IMR-90 (cell line): ENCODE measurements at regions not wholly inside any gene's neighbourhood (a gene's known extent, or its start where the extent isn't known, plus 50 kb on each side); places are given as distances from the start of the nearest gene placed in this dataset.

Experiments used
- ATAC-seq: fragments of 200-7000 bp; cut with Tn5 transposase; 2 replicates; pipeline ENCODE4 v1.9.1; 2020; ENCODE audit warnings: low read depth, mild to moderate bottlenecking, moderate library complexity
- BruUV-seq: library from RNA; stranded (reverse); fragments of 400-500 nt; replicated peaks from 2 replicates; lab custom pipeline; 2021; lab: Mats Ljungman, UMichigan
- CTCF ChIA-PET: fragments of 300-600 bp; formaldehyde crosslinking; extraction: SDS; loops from one replicate; lab custom pipeline; 2021; ENCODE audit warnings: antibody characterized with exemption; lab: Yijun Ruan, JAX
- POLR2A ChIA-PET: fragments of 300-600 bp; sonication (Branson Sonifier 250); formaldehyde crosslinking; loops from one replicate; lab custom pipeline; 2022; ENCODE audit warnings: antibody characterized with exemption; ENCODE audit not compliant: unreplicated experiment; lab: Charles Lee
- DNase-seq: peaks from one replicate; pipeline ENCODE4 v3.0.0; 2013
- H2AFZ ChIP-seq: replicated peaks from 2 replicates; pipeline ENCODE3; 2013; ENCODE audit warnings: low read length, mild to moderate bottlenecking; ENCODE audit not compliant: poor library complexity
- H2AK5ac ChIP-seq: 2 replicates; pipeline ENCODE4 v1.6.1; 2013; ENCODE audit warnings: low read depth, low read length, inconsistent platforms
- H2AK9ac ChIP-seq: replicated peaks from 2 replicates; pipeline ENCODE3; 2013; ENCODE audit warnings: mild to moderate bottlenecking, low read depth, low read length, moderate library complexity; ENCODE audit not compliant: poor library complexity
- H2BK120ac ChIP-seq: 2 replicates; pipeline ENCODE4 v1.6.1; 2013; ENCODE audit warnings: low read depth, low read length, inconsistent platforms
- H2BK15ac ChIP-seq: 3 replicates; pipeline ENCODE4 v1.6.1; 2013; ENCODE audit warnings: low read depth, low read length, inconsistent platforms
- H2BK20ac ChIP-seq: 2 replicates; pipeline ENCODE4 v1.6.1; 2013; ENCODE audit warnings: low read depth, mild to moderate bottlenecking, inconsistent platforms, low read length, moderate library complexity
- H2BK5ac ChIP-seq: 2 replicates; pipeline ENCODE4 v1.6.1; 2013; ENCODE audit warnings: mild to moderate bottlenecking, low read depth, low read length, inconsistent platforms; ENCODE audit not compliant: poor library complexity, severe bottlenecking
- H3K14ac ChIP-seq: replicated peaks from 2 replicates; pipeline ENCODE4 v1.6.1; 2013; ENCODE audit warnings: low read depth, low read length, inconsistent platforms
- H3K18ac ChIP-seq: 2 replicates; pipeline ENCODE4 v1.6.1; 2013; ENCODE audit warnings: low read depth, low read length, control low read depth
- H3K23ac ChIP-seq: 2 replicates; pipeline ENCODE4 v1.6.1; 2013; ENCODE audit warnings: low read depth, low read length, inconsistent platforms
- H3K27ac ChIP-seq: 2 replicates; pipeline ENCODE4 v1.5.1; 2013; ENCODE audit warnings: mild to moderate bottlenecking, control low read depth, low read length; ENCODE audit not compliant: insufficient read depth
- H3K27me3 ChIP-seq: 2 replicates; pipeline ENCODE4 v1.6.1; 2013; ENCODE audit warnings: low read length; ENCODE audit not compliant: control insufficient read depth, insufficient read depth
- H3K36me3 ChIP-seq: 2 replicates; pipeline ENCODE4 v1.6.1; 2013; ENCODE audit warnings: low read length, mixed read lengths; ENCODE audit not compliant: control insufficient read depth, insufficient read depth
- H3K4ac ChIP-seq: 2 replicates; pipeline ENCODE4 v1.6.1; 2013; ENCODE audit warnings: low read depth, low read length, inconsistent platforms
- H3K4me1 ChIP-seq: 2 replicates; pipeline ENCODE4 v1.6.1; 2013; ENCODE audit warnings: low read length, mixed read lengths; ENCODE audit not compliant: control insufficient read depth, insufficient read depth
- H3K4me2 ChIP-seq: 2 replicates; pipeline ENCODE4 v1.6.1; 2013; ENCODE audit warnings: low read depth, mild to moderate bottlenecking, control low read depth, low read length, moderate library complexity
- H3K4me3 ChIP-seq: 2 replicates; pipeline ENCODE4 v1.5.1; 2013; ENCODE audit warnings: low read depth, mild to moderate bottlenecking, control low read depth, low read length, moderate library complexity; ENCODE audit not compliant: insufficient read depth
- H3K56ac ChIP-seq: 2 replicates; pipeline ENCODE4 v1.6.1; 2013; ENCODE audit warnings: low read length, inconsistent platforms; ENCODE audit not compliant: insufficient read depth; ENCODE audit errors: extremely low read depth
- H3K79me1 ChIP-seq, 2 experiments: 2 replicates each; pipeline ENCODE4 v1.6.1; 2013; ENCODE audit warnings: low read length in 2 of 2, inconsistent platforms in 1 of 2, low read depth in 1 of 2
- H3K9ac ChIP-seq: 2 replicates; pipeline ENCODE4 v1.6.1; 2013; ENCODE audit warnings: low read depth, low read length, control low read depth
- H3K9me1 ChIP-seq: 2 replicates; pipeline ENCODE4 v1.6.1; 2013; ENCODE audit warnings: low read length, inconsistent platforms; ENCODE audit not compliant: insufficient read depth
- H3K9me3 ChIP-seq: 2 replicates; pipeline ENCODE4 v1.6.1; 2013; ENCODE audit warnings: low read length; ENCODE audit not compliant: control insufficient read depth, insufficient read depth
- H4K20me1 ChIP-seq: 2 replicates; pipeline ENCODE4 v1.6.1; 2013; ENCODE audit warnings: low read length, inconsistent platforms; ENCODE audit not compliant: insufficient read depth
- H4K5ac ChIP-seq: 2 replicates; pipeline ENCODE4 v1.6.1; 2013; ENCODE audit warnings: mild to moderate bottlenecking, low read depth, low read length, control low read depth
- H4K8ac ChIP-seq, 2 experiments: 2 replicates each; pipeline ENCODE4 v1.6.1; 2013; ENCODE audit warnings: low read depth in 2 of 2, low read length in 2 of 2, control low read depth in 1 of 2, inconsistent platforms in 1 of 2
- H4K91ac ChIP-seq: 2 replicates; pipeline ENCODE4 v1.6.1; 2013; ENCODE audit warnings: low read depth, low read length, inconsistent platforms; ENCODE audit not compliant: insufficient read depth
- BHLHE40 ChIP-seq: fragments of 150-350 bp; IDR thresholded peaks from 2 replicates; pipeline ENCODE4 v1.6.1; 2016; ENCODE audit warnings: mild to moderate bottlenecking, low read depth, low read length
- CTCF ChIP-seq: conservative IDR thresholded peaks from 2 replicates; pipeline ENCODE4 v1.5.1; 2012; ENCODE audit warnings: mild to moderate bottlenecking, low read depth, low read length, improper control_type of control experiment
- FOS ChIP-seq: fragments of 150-350 bp; IDR thresholded peaks from 2 replicates; pipeline ENCODE4 v1.6.1; 2016; ENCODE audit warnings: low read depth, low read length
- MXI1 ChIP-seq: IDR thresholded peaks from 2 replicates; pipeline ENCODE4 v1.6.1; 2012; ENCODE audit warnings: low read depth, mild to moderate bottlenecking, low read length, moderate library complexity, borderline replicate concordance
- NFE2L2 ChIP-seq: fragments of 150-350 bp; IDR thresholded peaks from 2 replicates; pipeline ENCODE4 v1.6.1; 2016; ENCODE audit warnings: low read depth, mild to moderate bottlenecking, low read length
- POLR2A ChIP-seq: IDR thresholded peaks from 2 replicates; pipeline ENCODE4 v1.6.1; 2012; ENCODE audit warnings: mild to moderate bottlenecking, low read depth, low read length
- RAD21 ChIP-seq: IDR thresholded peaks from 2 replicates; pipeline ENCODE4 v1.6.1; 2012; ENCODE audit warnings: low read length, improper control_type of control experiment
- RCOR1 ChIP-seq: IDR thresholded peaks from 2 replicates; pipeline ENCODE4 v1.6.1; 2012; ENCODE audit warnings: mild to moderate bottlenecking, low read length, improper control_type of control experiment; ENCODE audit not compliant: insufficient replicate concordance
- RFX5 ChIP-seq: IDR thresholded peaks from 2 replicates; pipeline ENCODE4 v1.8.0; 2012; ENCODE audit warnings: low read depth, mild to moderate bottlenecking, low read length, moderate library complexity
- USF2 ChIP-seq: fragments of 150-350 bp; IDR thresholded peaks from 2 replicates; pipeline ENCODE4 v1.6.1; 2017; ENCODE audit warnings: mild to moderate bottlenecking, antibody characterized with exemption, low read length, low read depth
- WGBS, 2 experiments: methylation state at CpG; one replicate each; pipeline versions ENCODE4 v1.1.5 to v1.1.7; 2013; ENCODE audit warnings: missing lambda C conversion rate in 2 of 2; ENCODE audit not compliant: insufficient read length in 1 of 2; ENCODE audit errors: extremely low coverage in 2 of 2; 5-methylcytosine and 5-hydroxymethylcytosine counted together
- dilution Hi-C: fragments of 300-500 bp; cut with HindIII; formaldehyde crosslinking; loops from one replicate; pipeline ENCODE4 v1.14.3; 2018; ENCODE audit warnings: low sequenced_read_pairs; ENCODE audit not compliant: unreplicated experiment
- in situ Hi-C: fragments of 300-500 bp; cut with MboI; formaldehyde crosslinking; loops from 3 replicates; pipeline ENCODE4 v1.14.3; 2019; ENCODE audit warnings: low sequenced_read_pairs, inconsistent platforms, mixed read lengths
- intact Hi-C: fragments of 100-400 bp; cut with micrococcal nuclease; formaldehyde crosslinking; loops from 2 replicates; pipeline ENCODE4 v1.10.0; 2022

GRCh38 chr3:107870096-107870495, 220.7 kb downstream of the CD47 start:
- Histone ChIP-seq H3K56ac (no peak overlapping the region), H3K4me1 (no peaks in the 10 kb centered on the region), H3K79me1 (no peaks in the 10 kb centered on the region), H3K4me3 (no peak overlapping the region), H3K14ac (no peak overlapping the region), H2BK120ac (no peak overlapping the region), H3K4me2 (no peak overlapping the region), H4K91ac (no peak overlapping the region), H3K23ac (no peak overlapping the region), H4K5ac (no peak overlapping the region), H4K8ac (no peak overlapping the region), H2AK5ac (no peak overlapping the region), H2BK5ac (no peak overlapping the region), H2BK15ac (no peak overlapping the region), H3K9ac (no peak overlapping the region), H3K18ac (no peak overlapping the region), H2AK9ac (no peak overlapping the region), H3K4ac (no peak overlapping the region), H3K27ac (no peak overlapping the region), H4K20me1 (no peaks in the 10 kb centered on the region), H3K9me3 (no peaks in the 10 kb centered on the region), H2AFZ (no peak overlapping the region), H3K9me1 (no peaks in the 10 kb centered on the region), H3K27me3 (no peaks in the 10 kb centered on the region; the same call in 1 of the 2 replicates), H2BK20ac (no peak overlapping the region), H3K36me3 (no peaks in the 10 kb centered on the region)
- dilution Hi-C loops (no loop called here), intact Hi-C loops (no loop called here), in situ Hi-C loops (no loop called here)
- no peak for DNase-seq
- WGBS, 2 experiments, result no CpG with 5 or more reads among the region's 1 CpG
- ATAC-seq, result no peak
- ChIA-PET CTCF (interaction anchor here (1.1 kb wide), 1 partner anchor 792 kb away, joined by 3 read pairs; no protein-coding TSS in a partner anchor), POLR2A (no interaction called here)
- no TSS peak for BruUV-seq
- TF ChIP-seq USF2 (no peak), CTCF (no peak), FOS (no peak), POLR2A (no peak), NFE2L2 (no peak), RCOR1 (no peak), MXI1 (no peak), RAD21 (no peak), RFX5 (no peak), BHLHE40 (no peak)
